ENCODE measurements at regions not wholly inside any gene's neighbourhood (a gene's known extent, or its start where the extent isn't known, plus 50 kb on each side); places are given as distances from the start of the nearest gene placed in this dataset.

- Histone ChIP-seq H3K27ac (no peak overlapping the region), H3K79me2 (ENCODE audit: low read depth) (no peaks in the 10 kb centered on the region), H3K4me3 (no peak overlapping the region), H4K20me1 (ENCODE audit: insufficient read depth) (no peaks in the 10 kb centered on the region), H3F3A (ENCODE audit: insufficient read depth, low read depth) (no peaks in the 10 kb centered on the region), H3K27me3 (ENCODE audit: insufficient read depth, low read depth) (no peaks in the 10 kb centered on the region), H2AFZ (no peak overlapping the region), H3K36me3 (ENCODE audit: low read depth) (no peaks in the 10 kb centered on the region), H3K9me3 (ENCODE audit: insufficient read depth, low read depth) (no peaks in the 10 kb centered on the region), H3K9me2 (ENCODE audit: insufficient read depth) (no peaks in the 10 kb centered on the region), H3K4me2 (no peak overlapping the region), H3K4me1 (replicated peaks; ENCODE audit: insufficient read depth) (no peaks in the 10 kb centered on the region)
- ChIA-PET CTCF (no interaction called here), POLR2A (ENCODE audit: unreplicated experiment) (no interaction called here)
- TF ChIP-seq EZH2 (IDR thresholded peaks at IDR 0.05; ENCODE audit: low read depth) (no peak), CTCF (conservative IDR thresholded peaks at IDR 0.05) (no peak)
- no TSS peak for BruUV-seq (replicated peaks)
- DNase-seq: no peak
- intact Hi-C loops (cut with micrococcal nuclease; ENCODE audit: unreplicated experiment): no loop called here
Measured at GRCh38 chr13:44679597-44679996, 103.5 kb upstream of the TSC22D1 start.

- no peaks in the 10 kb centered on the region for H3F3A ChIP-seq (ENCODE audit: insufficient read depth, low read depth)
- H3K4me1 ChIP-seq (replicated peaks; ENCODE audit: insufficient read depth): no peaks in the 10 kb centered on the region
- no peaks in the 10 kb centered on the region for H3K27me3 ChIP-seq (ENCODE audit: insufficient read depth, low read depth)
- no peaks in the 10 kb centered on the region for H3K9me3 ChIP-seq (ENCODE audit: insufficient read depth, low read depth)
- CTCF ChIA-PET: no interaction called here
- H3K4me2 ChIP-seq: no peak overlapping the region
- no peaks in the 10 kb centered on the region for H3K36me3 ChIP-seq (ENCODE audit: low read depth)
- H4K20me1 ChIP-seq (ENCODE audit: insufficient read depth): no peaks in the 10 kb centered on the region
- BruUV-seq (replicated peaks): no TSS peak
- TF ChIP-seq CTCF (conservative IDR thresholded peaks at IDR 0.05): no peak
- TF ChIP-seq EZH2 (IDR thresholded peaks at IDR 0.05; ENCODE audit: low read depth): no peak
- H3K4me3 ChIP-seq: no peak overlapping the region
- DNase-seq: no peak
- H3K79me2 ChIP-seq (ENCODE audit: low read depth): no peaks in the 10 kb centered on the region
- no peak overlapping the region for H2AFZ ChIP-seq
- POLR2A ChIA-PET (ENCODE audit: unreplicated experiment): no interaction called here
- no peaks in the 10 kb centered on the region for H3K9me2 ChIP-seq (ENCODE audit: insufficient read depth)
- H3K27ac ChIP-seq: no peak overlapping the region
- intact Hi-C loops (cut with micrococcal nuclease; ENCODE audit: unreplicated experiment): no loop called here
Measured at GRCh38 chr13:44678197-44678596, 102.1 kb upstream of the TSC22D1 start.

GRCh38 chr13:44676534-44676933 lies 100.4 kb upstream of the TSC22D1 start:
- Histone ChIP-seq H3F3A (ENCODE audit: insufficient read depth, low read depth) (no peaks in the 10 kb centered on the region), H3K4me1 (replicated peaks; ENCODE audit: insufficient read depth) (no peaks in the 10 kb centered on the region), H3K79me2 (ENCODE audit: low read depth) (no peaks in the 10 kb centered on the region), H3K4me3 (no peak overlapping the region), H2AFZ (no peak overlapping the region), H3K27me3 (ENCODE audit: insufficient read depth, low read depth) (no peaks in the 10 kb centered on the region), H3K27ac (no peak overlapping the region), H3K9me2 (ENCODE audit: insufficient read depth) (no peaks in the 10 kb centered on the region; the same call in 1 of the 2 replicates), H4K20me1 (ENCODE audit: insufficient read depth) (no peaks in the 10 kb centered on the region), H3K4me2 (no peak overlapping the region), H3K36me3 (ENCODE audit: low read depth) (no peaks in the 10 kb centered on the region), H3K9me3 (ENCODE audit: insufficient read depth, low read depth) (no peaks in the 10 kb centered on the region)
- BruUV-seq (replicated peaks): no TSS peak
- intact Hi-C loops (cut with micrococcal nuclease; ENCODE audit: unreplicated experiment): no loop called here
- TF ChIP-seq EZH2 (IDR thresholded peaks at IDR 0.05; ENCODE audit: low read depth): no peak
- no peak for TF ChIP-seq CTCF (conservative IDR thresholded peaks at IDR 0.05)
- POLR2A ChIA-PET (ENCODE audit: unreplicated experiment): no interaction called here
- CTCF ChIA-PET: no interaction called here
- no peak for DNase-seq
